NCI-H1694 (cell line): ENCODE measurements at regions not wholly inside any gene's neighbourhood (a gene's known extent, or its start where the extent isn't known, plus 50 kb on each side); places are given as distances from the start of the nearest gene placed in this dataset.

Source experiments
- DNase-seq: peaks from one replicate; lab custom pipeline; 2025; lab: John Stamatoyannopoulos, UW

GRCh38 chr4:177051473-177052060 is 258.1 kb upstream of the NEIL3 start:
- no peak for DNase-seq

GRCh38 chr4:177052211-177052934 is 257.3 kb upstream of the NEIL3 start:
- DNase-seq = no peak

GRCh38 chr4:177057186-177057585 is 252.5 kb upstream of the NEIL3 start:
- no peak for DNase-seq

- no peak for DNase-seq
These were observed 245.6 kb upstream of the NEIL3 start for GRCh38 chr4:177064116-177064515.

GRCh38 chr4:177064729-177065394 is 244.8 kb upstream of the NEIL3 start:
- DNase-seq = no peak

- no peak for DNase-seq
These were observed 242.9 kb upstream of the NEIL3 start for GRCh38 chr4:177066746-177067145.

GRCh38 chr4:177070533-177071058 is 239.1 kb upstream of the NEIL3 start:
- no peak for DNase-seq

GRCh38 chr4:177077095-177077971 is 232.3 kb upstream of the NEIL3 start:
- no peak for DNase-seq

GRCh38 chr4:177079327-177079726 is 230.3 kb upstream of the NEIL3 start:
- no peak for DNase-seq

GRCh38 chr4:177080388-177080787 is 229.3 kb upstream of the NEIL3 start:
- no peak for DNase-seq

- no peak for DNase-seq
These were observed 222.6 kb upstream of the NEIL3 start for GRCh38 chr4:177087060-177087459.

GRCh38 chr4:177087499-177087898 is 222.2 kb upstream of the NEIL3 start:
- DNase-seq = no peak

- DNase-seq = no peak
These were observed 218.2 kb upstream of the NEIL3 start for GRCh38 chr4:177091515-177091914.

- DNase-seq = no peak
These were observed 216.9 kb upstream of the NEIL3 start for GRCh38 chr4:177092807-177093206.

- DNase-seq = no peak
These were observed 215.7 kb upstream of the NEIL3 start for GRCh38 chr4:177093964-177094363.

- no peak for DNase-seq
These were observed 212.4 kb upstream of the NEIL3 start for GRCh38 chr4:177097291-177097690.

GRCh38 chr4:177099211-177099610 is 210.5 kb upstream of the NEIL3 start:
- DNase-seq = no peak

- no peak for DNase-seq
These were observed 209.4 kb upstream of the NEIL3 start for GRCh38 chr4:177100307-177100706.

- DNase-seq = no peak
These were observed 206.1 kb upstream of the NEIL3 start for GRCh38 chr4:177103619-177104018.

- DNase-seq = no peak
These were observed 204.1 kb upstream of the NEIL3 start for GRCh38 chr4:177105536-177105935.

GRCh38 chr4:177107288-177107921 is 202.3 kb upstream of the NEIL3 start:
- no peak for DNase-seq

GRCh38 chr4:177108708-177109107 is 201.0 kb upstream of the NEIL3 start:
- DNase-seq = no peak
